ENCODE measurements at regions not wholly inside any gene's neighbourhood (a gene's known extent, or its start where the extent isn't known, plus 50 kb on each side); places are given as distances from the start of the nearest gene placed in this dataset.

GRCh38 chr16:64403352-64403751, 718.5 kb downstream of the CDH11 start:
- no peak for TF ChIP-seq CTCF (conservative IDR thresholded peaks at IDR 0.05)
- TF ChIP-seq ZFX (IDR thresholded peaks at IDR 0.05), result no peak

All from C4-2B (cell line).